Heart left ventricle (tissue), 16 donors: ENCODE measurements at regions not wholly inside any gene's neighbourhood (a gene's known extent, or its start where the extent isn't known, plus 50 kb on each side); places are given as distances from the start of the nearest gene placed in this dataset.
"Not testable (repeated sequence)": the region's sequence is repeated elsewhere in the genome, so short reads cannot be mapped to it uniquely, and the experiment has no call there.

Experiments used
- ATAC-seq, 4 donors: fragments of 200-7000 bp; cut with Tn5 transposase; one replicate each; pipeline ENCODE4 v1.9.1; 2020 to 2022; ENCODE audit warnings: moderate library complexity in 4 of 4, mild to moderate bottlenecking in 3 of 4, moderate number of reproducible peaks in 1 of 4
- DNase-seq, 5 donors: peaks; one replicate each; pipeline ENCODE4 v3.0.0-alpha.2; 2020
- H3K27ac ChIP-seq, 12 donors: fragments of 200-600 bp; sonication (generic) in 4 of 12; one replicate each; pipeline versions ENCODE4 v1.5.0 to v1.8.0; 2016 to 2022; ENCODE audit warnings: mild to moderate bottlenecking in 2 of 12
- H3K27me3 ChIP-seq, 9 donors: fragments of 200-600 bp; sonication (generic) in 2 of 9; one replicate each; pipeline versions ENCODE4 v1.5.1 to v1.8.0; 2016 to 2022; ENCODE audit warnings: mild to moderate bottlenecking in 3 of 9
- H3K36me3 ChIP-seq, 9 donors: fragments of 200-600 bp; sonication (generic) in 2 of 9; one replicate each; pipeline versions ENCODE4 v1.5.0 to v1.8.0; 2018 to 2022; ENCODE audit warnings: mild to moderate bottlenecking in 2 of 9
- H3K4me1 ChIP-seq, 12 donors: fragments of 200-600 bp; sonication (generic) in 4 of 12; one replicate each; pipeline versions ENCODE4 v1.5.0 to v1.8.0; 2016 to 2022; ENCODE audit warnings: mild to moderate bottlenecking in 3 of 12
- H3K4me3 ChIP-seq, 12 donors: fragments of 200-600 bp; sonication (generic) in 4 of 12; one replicate each; pipeline versions ENCODE4 v1.5.0 to v1.8.0; 2017 to 2022; ENCODE audit warnings: mild to moderate bottlenecking in 9 of 12, moderate library complexity in 4 of 12
- H3K9me3 ChIP-seq, 12 donors: fragments of 200-600 bp; sonication (generic) in 4 of 12; one replicate each; pipeline versions ENCODE4 v1.5.0 to v1.8.0; 2016 to 2022; ENCODE audit warnings: mild to moderate bottlenecking in 1 of 12
- CTCF ChIP-seq, 12 donors: fragments of 200-600 bp; sonication (generic) in 4 of 12; IDR thresholded peaks; one replicate each; pipeline versions ENCODE4 v1.5.0 to v1.8.0; 2018 to 2022; ENCODE audit warnings: antibody characterized with exemption in 12 of 12, mild to moderate bottlenecking in 5 of 12
- POLR2A ChIP-seq, 2 donors: fragments of 450-650 bp; IDR thresholded peaks; one replicate each; pipeline ENCODE4 v1.6.1; 2017; ENCODE audit warnings: antibody characterized with exemption in 2 of 2, mild to moderate bottlenecking in 2 of 2, moderate library complexity in 2 of 2
- WGBS, 4 donors: extraction: QIAGEN DNeasy Blood & Tissue Kit in 2 of 4; methylation state at CpG; one replicate each; pipeline versions ENCODE4 v1.1.5 to v1.1.7; 2013 to 2018; 5-methylcytosine and 5-hydroxymethylcytosine counted together
- intact Hi-C, 10 donors: fragments of 100-400 bp; cut with DNase I; formaldehyde crosslinking; loops; one replicate each; pipeline versions ENCODE4 v1.11.1 to v1.14.2; 2022
- donor health status: ischemic (EF 13 %, LVEDD 7.1; RV severe dilation, severe dysfunction).
- donor health status: healthy with polysubstance abuse.
- donor health status: DM: no; HTN: yes; CAD: no.
- donor health status: DM: no; HTN: no; CAD: no.
- donor health status: ischemic (EF 25% LVEDD 6.9; RV normal size, moderate dysfunction).
- donor health status: ischemic (EF 25% LVEDD 5.7; RV mildly dilated, moderate dysfunction).
- donor health status: healthy.
- donor health status: DM: yes; HTN: yes; CAD: no.
- donor health status: ischemic (EF 35%, LVEDD 5.7; RV mildly dilated, moderate dysfunction).
- donor health status: nonischemic (EF 11% LVEDD 7.7; RV severe dilation, severe dysfunction).
- donor health status: DM: yes; HTN: yes; CAD: no.
- donor health status: PGD.
- donor health status: ischemic (EF 29% LVEDD 5.4; RV normal size, mild dysfunction).
- donor health status: nonischemic (EF 23%, LVEDD 6.1; RV moderate dilation, normal function).

DNA sequence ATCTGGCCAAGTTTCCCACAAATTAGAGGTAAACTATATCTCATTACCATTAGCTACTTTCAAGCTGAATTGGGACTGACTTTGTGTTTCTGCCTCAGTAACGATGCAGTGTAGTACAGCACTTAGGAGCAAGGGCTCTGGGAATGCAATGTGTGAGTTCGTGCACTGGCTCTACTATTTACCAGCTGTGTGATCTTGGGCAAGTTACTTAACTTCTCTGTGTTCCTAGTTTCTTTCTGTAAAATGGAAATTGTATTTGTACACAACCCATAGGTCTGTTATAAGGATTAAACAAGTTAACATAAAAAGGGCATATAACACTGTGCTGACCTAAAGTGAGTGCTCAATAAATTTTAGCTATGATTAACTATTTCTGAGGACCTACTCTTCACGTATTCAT, 65.0 kb upstream of the CSF1 start:
- ATAC-seq, result no peak

GRCh38 chr1:109844609-109845008, 66.0 kb upstream of the CSF1 start:
- TF ChIP-seq POLR2A (IDR thresholded peaks at IDR 0.05) (no peak), CTCF (IDR thresholded peaks at IDR 0.05) (no peak)
- Histone ChIP-seq H3K27me3 (no peaks in the 10 kb centered on the region), H3K27ac (no peak overlapping the region), H3K36me3 (no peaks in the 10 kb centered on the region), H3K4me1 (peaks cover 0 to 6% (median 0%) of the 10 kb centered on the region in 12 donors), H3K4me3 (no peak overlapping the region), H3K9me3 (no peaks in the 10 kb centered on the region)
- intact Hi-C loops, result loop anchor here in 2 of 10 donors (5.0 to 10.0 kb wide), 3 partner anchors 32 to 53 kb away; no protein-coding TSS in a partner anchor
- no peak for ATAC-seq
- DNase-seq, result no peak
- WGBS, 4 donors, result 89 to 94% (median 92%) methylated on average over 2 of the region's 2 CpGs

More for the DNA sequence above, 65.0 kb upstream of the CSF1 start:
- no peak for DNase-seq
- Histone ChIP-seq H3K4me1 (peaks cover 0 to 6% (median 0%) of the 10 kb centered on the region in 12 donors), H3K4me3 (no peak overlapping the region), H3K27ac (no peak overlapping the region), H3K9me3 (no peaks in the 10 kb centered on the region), H3K27me3 (no peaks in the 10 kb centered on the region), H3K36me3 (no peaks in the 10 kb centered on the region)
- intact Hi-C loops, result loop anchor here in 2 of 10 donors (5.0 to 10.0 kb wide), 3 partner anchors 33 to 52 kb away; no protein-coding TSS in a partner anchor
- TF ChIP-seq POLR2A (IDR thresholded peaks at IDR 0.05), result no peak
- no peak for TF ChIP-seq CTCF (IDR thresholded peaks at IDR 0.05)
- 93 to 94% (median 94%) methylated on average over 3 of the region's 3 CpGs for WGBS, 4 donors

GRCh38 chr1:109840011-109840629, 70.5 kb upstream of the CSF1 start:
- Histone ChIP-seq H3K4me3 (no peak overlapping the region), H3K27ac (no peak overlapping the region), H3K9me3 (peaks cover 0 to 13% (median 1%) of the 10 kb centered on the region in 12 donors), H3K4me1 (peaks cover 0 to 7% (median 0%) of the 10 kb centered on the region in 12 donors), H3K36me3 (no peaks in the 10 kb centered on the region), H3K27me3 (no peaks in the 10 kb centered on the region)
- intact Hi-C loops, result loop anchor here in 1 of 10 donors (10.0 kb wide), 1 partner anchor 45 kb away; no protein-coding TSS in a partner anchor
- TF ChIP-seq CTCF (IDR thresholded peaks at IDR 0.05) (no peak), POLR2A (IDR thresholded peaks at IDR 0.05) (no peak)
- ATAC-seq (peak; percentile 69 to 84 (median 72)), DNase-seq (no peak)
- 33 to 42% (median 41%) methylated on average over 5 of the region's 5 CpGs for WGBS, 4 donors

DNA sequence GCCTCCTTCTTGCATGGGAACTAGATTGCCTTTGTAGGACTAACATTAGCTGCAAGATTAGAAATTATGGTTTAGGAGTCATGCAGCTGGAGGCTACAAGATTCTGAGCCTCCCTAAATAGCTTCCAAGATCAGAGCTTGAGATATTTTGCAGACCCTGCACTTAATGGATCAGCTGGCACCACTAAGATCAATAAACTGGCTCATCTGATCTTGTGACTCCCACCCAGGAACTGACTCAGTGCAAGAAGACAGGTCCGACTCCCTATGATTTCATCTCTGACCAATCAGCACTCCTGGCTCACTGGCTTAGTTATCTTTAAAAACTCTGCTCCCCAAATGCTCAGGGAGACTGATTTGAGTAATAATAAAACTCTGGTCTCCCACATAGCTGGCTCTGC, 71.4 kb upstream of the CSF1 start:
- peak overlapping the region in 1 of 12 donors; percentile 48 for H3K27ac ChIP-seq
- H3K9me3 ChIP-seq, result peaks cover 0 to 13% (median 1%) of the 10 kb centered on the region in 12 donors

More for the DNA sequence above, 71.4 kb upstream of the CSF1 start:
- intact Hi-C loops, result loop anchor here in 1 of 10 donors (5.0 kb wide), 1 partner anchor 33 kb away; no protein-coding TSS in a partner anchor
- 85 to 93% (median 91%) methylated on average over 1 of the region's 1 CpG for WGBS, 4 donors
- not testable (repeated sequence) for DNase-seq, H3K4me3 ChIP-seq, H3K36me3 ChIP-seq, ATAC-seq, H3K27me3 ChIP-seq, H3K4me1 ChIP-seq
